GM21825 (cell line): ENCODE measurements at regions not wholly inside any gene's neighbourhood (a gene's known extent, or its start where the extent isn't known, plus 50 kb on each side); places are given as distances from the start of the nearest gene placed in this dataset.
"Not testable (repeated sequence)": the region's sequence is repeated elsewhere in the genome, so short reads cannot be mapped to it uniquely, and the experiment has no call there.

Experiments
- ATAC-seq: cut with Tn5 transposase; IDR thresholded peaks from one replicate; pipeline ENCODE4 v1.9.1; 2021; ENCODE audit warnings: mild to moderate bottlenecking, moderate library complexity; ENCODE audit not compliant: unreplicated experiment

DNA sequence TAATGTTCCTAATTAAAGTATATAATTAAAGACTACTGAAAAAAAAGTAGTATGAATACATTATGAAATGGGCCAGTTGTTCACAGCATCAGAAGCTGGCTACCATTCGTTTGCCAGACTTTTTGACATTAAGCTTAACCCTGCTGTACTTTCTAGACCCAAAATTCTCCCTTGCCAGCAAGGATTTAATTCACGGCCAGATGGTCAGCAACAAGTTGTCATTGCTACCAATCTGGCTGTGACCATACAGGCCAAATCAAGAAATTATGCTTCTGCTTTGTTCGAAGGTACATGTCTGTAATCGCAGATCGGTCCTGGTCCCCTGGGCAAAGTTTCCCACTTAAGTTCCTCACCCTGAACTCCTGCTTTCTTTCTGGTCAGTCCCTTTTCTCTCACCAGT is 217.7 kb upstream of the ATXN7L3B start:
- ATAC-seq, result no peak

DNA sequence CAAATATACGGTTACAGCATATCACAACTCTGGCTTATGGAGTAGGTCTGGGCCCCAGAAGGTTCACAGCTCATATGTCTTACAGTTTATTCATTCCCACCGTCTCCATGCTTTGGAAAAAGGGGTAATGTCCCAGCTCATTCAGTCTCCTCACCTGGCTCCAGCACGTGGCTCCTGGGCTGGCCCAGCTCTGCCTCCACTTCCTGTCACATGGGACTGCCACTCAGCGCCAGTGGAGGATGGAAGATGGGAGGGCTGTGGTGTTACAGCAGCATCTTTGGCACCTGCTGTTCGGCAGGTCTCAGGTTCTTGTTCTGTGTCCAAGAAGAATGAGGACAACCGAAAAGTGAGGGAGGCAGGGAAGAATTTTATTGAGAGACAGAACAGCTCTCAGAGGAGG is 216.3 kb upstream of the ATXN7L3B start:
- no peak for ATAC-seq

DNA sequence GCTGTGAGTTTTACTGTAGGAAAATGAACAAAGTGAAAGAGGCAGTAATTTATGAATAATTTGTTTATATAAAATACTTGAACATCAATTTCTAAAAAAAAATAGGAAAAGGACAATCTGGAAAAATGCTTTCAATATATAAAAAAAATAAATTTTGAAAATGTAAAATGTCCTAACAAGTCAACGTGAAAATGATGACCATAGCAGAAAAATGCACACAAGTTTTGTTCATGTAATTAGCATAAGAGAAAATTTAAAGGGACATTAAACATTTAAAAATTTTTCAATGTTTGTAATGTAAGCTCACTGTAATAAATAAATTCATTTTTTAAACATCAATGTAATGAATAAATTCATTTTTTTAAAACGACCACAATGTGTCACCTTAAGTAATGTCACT is 214.8 kb upstream of the ATXN7L3B start:
- no peak for ATAC-seq

DNA sequence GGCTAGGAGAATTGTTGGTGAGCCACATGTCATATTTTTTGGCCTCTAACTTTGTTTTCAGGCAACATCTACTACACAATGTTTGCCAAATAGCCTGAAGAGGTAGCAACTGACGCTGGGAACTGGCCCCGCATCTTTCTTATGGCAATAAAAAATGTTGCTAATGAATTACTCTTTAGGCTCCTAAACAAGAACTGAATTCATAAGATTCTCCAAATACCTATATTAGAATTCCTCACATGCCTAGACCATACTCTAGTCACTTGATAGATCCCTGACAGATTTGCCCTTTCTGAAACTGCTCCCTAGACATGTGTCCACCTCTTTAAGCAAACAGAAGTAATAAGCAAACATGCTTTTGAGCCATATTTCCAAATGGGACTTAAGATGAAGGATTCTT is 209.0 kb upstream of the ATXN7L3B start:
- ATAC-seq, result no peak

DNA sequence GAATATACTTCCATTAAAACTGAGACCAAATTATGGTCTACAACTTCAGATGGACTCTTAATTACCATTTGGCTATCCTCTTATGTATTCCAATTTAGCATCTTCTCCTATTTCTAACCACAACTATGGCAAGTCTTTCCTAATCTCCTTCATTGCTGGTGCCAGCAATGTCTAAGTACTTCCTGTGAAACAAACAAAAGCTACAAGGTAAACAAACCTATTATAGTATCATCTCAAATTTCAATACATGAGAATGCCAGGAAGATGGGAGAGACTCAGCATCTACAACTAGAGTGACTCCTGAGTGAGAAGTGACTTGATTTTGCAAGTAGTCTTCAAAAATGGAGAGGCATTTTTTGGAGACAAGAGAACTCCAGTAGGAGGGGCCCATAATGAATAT is 202.9 kb upstream of the ATXN7L3B start:
- no peak for ATAC-seq

DNA sequence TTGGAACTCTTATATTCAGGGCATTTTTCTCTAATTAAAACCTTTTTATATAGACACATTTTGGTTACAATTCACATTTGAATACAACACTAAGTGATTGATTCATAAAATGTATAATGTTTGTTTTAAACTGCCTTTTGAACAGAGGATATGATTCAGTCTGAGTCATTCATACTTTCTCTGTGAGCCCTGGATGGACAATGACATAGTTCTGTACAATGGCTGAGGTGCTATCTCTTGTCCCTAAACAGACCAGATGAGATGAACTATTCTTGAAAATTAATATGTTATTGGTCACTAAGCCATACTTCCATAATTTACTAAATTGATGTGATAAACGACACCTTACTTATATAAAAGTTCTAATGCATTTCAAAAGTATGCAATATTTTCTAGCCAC is 199.7 kb upstream of the ATXN7L3B start:
- ATAC-seq, result no peak

DNA sequence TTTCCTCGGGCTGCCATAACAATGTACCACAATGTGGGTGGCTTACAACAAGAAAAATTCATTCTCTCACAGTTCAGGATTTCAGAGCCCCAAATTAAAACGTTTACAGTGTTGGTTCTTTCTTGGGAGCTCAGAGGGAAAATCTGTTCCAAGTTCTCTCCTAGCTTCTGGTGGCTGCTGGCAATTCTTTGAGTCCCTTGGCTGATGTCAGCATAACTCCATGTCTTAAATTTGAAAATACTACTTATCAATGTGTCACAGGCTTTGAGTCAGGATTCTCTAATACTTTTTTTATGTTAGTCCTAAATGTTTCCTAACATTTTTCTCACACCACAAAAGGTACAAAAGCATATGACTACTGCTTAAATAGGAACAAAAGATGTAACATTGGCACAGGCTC is 198.4 kb upstream of the ATXN7L3B start:
- ATAC-seq, result no peak

DNA sequence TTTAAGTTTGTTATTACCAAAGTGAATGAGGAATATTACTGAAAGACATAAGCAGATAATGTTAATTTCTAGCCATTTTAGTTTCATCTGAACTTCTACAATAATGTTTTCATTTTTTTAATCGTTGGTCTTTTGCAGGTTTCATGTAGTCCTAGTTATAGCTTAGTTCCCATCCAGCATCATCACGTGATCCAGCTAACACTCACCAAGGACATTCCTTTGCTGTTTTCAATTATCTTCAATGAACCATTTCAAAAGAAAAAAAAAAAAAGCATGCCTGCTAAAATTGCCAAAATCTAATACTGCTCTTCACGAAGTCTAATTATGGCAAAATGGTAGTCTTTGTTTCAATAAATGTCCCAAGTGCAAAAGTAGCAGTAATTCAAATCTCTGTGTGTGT is 187.7 kb upstream of the ATXN7L3B start:
- no peak for ATAC-seq

DNA sequence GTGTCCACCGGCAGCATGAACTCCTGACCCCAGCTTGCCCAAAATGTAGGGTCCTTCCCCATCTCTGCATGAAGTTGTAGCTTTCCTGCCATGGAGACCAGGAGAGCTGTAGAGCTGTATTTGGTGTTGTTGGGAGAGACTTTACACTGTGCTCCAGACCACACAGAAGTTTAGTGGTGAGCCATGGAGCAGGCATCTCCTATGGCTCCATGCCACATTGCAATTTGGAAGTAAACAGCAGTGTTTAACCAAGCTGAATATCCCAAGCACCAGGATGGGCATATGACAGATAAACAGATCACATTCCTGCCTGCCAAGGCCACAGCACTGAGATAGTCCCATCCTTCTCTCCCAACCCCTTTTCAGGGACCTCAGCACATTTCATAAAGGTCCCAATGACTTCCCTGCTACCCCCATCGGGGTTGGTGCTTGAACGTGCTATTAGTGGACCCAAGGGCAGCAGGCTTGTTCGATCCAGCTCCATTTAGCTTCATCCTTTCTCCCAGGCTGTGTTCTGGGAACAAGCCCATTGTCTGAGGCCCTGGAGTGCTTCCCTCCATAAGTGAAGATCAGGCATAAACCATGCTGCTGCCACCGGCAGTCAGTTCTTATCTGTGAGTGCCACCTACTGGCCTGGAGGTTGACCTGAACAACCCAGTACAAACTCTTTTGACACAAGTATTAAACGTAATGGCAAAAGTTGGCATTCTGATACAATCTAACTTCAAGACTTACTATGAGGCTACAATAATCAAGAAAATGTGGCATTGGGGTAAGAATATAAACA is 172.3 kb upstream of the ATXN7L3B start:
- ATAC-seq, result peak; percentile 76

DNA sequence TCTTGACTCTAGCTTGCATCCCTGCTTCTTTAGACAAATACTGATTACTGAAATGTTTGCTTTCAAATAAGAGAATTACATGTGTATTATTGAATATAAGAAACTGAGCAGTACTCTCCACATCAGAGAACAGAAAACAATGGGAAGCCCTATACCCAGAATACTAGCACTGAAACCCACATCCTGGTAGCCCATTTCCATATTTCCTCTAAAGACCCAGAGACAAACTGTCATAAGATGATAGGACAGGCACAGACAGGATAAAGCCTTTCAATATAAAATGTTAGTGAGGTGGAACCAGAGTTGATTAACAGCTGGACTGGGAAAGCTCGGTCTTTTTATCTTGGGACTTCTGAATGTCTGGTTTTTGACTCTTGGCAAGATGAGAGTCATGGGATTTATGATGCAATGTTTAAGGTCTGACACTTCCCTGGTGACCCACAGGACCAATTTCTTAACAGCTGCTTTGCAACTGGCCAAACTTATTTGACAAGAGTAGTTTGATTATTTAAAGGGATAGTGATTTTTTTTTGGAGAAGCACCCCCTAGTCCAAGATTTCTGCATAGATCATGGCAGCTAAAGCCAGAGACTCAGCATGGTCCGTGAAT is 166.9 kb upstream of the ATXN7L3B start:
- ATAC-seq, result no peak

DNA sequence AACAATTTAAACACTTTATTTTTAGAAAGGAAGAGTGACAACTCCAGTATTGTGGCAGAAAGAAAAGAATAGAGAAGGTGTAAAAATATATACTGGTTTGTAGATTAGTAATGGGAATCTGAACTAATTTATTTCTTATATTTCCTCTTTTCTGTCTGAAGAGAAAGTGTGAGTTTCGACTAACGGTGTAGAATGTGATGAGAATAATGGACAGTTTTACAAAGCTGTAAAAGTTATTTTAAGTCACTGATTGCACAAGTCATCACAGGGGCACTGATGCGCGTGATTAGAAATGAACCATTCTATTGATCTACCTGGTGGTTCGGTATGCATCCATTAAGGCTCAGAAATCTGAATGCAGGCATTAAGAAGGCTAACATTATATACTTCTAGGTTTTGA is 158.5 kb upstream of the ATXN7L3B start:
- ATAC-seq, result no peak

DNA sequence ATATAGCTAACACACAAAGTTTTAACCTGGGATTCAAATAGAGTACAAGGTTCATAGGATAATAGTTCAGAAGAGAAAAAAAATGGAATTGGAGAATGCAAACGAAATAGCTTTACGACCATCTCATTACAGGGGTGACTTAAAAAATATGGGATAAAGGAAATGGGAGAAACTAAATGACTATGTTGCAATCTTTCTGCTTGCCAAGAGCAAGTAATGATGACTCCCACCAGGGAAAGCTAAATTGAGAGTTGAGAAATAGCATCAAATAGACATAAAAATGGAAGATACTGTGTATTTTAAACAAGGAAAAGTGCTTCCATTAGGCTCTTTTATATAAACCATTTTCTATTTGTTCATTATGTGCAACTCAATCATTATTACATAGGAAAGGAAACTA is 155.7 kb upstream of the ATXN7L3B start:
- ATAC-seq, result no peak

DNA sequence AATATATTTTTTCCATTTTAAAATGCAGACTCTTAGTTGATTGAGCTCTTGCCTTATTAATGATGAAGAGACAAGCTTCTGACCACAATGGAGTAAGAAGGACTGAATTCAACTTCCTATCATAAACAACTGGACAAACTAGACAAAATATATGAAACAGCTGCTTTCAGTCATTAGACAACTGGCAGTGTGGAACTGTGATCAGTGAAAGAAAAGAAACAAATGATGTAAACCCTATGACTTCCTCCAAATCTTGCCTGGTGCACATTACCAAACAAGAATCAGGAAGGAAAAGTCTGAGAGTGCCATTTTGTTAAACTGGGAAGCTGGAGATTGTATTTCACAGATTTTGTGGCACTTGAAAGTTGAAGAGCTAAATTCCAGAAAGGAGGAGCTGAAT is 154.7 kb upstream of the ATXN7L3B start:
- ATAC-seq, result no peak

DNA sequence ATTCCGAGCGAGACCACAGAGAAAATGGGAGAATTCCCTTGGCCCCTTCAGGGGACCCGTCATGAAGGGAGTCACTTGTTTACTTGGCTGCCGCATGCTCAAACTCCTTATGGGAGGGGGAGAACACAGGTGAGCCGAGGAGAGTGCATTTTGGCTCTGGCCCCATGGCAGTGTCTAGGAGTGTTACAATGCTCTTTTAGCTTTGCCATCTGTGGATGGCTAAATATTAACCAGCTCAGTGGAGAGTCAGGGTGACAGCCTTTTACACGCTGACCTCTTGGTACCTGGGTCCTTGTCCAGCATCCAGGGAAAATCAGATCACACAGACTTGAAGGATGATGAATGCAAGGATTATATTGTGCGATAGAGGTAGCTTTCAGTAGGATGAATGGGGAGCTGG is 146.4 kb upstream of the ATXN7L3B start:
- ATAC-seq, result no peak

DNA sequence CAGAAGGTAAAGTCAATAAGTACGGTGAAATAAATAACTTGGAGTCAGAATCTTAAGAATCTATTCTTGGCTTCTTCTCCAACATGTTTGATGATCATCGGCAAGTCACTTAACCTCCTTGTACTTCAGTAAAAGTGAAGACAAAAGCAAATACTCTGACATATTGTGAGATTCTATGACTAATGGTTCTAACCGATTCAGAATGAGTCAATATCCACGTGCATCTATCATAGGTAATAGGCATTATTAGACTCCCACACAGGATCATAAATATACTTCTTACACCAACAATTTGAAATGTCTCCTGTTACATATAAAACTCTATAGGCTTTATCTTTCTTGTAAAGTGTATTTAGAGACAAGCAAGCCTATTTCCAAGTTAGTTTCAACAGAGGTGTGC is 144.4 kb upstream of the ATXN7L3B start:
- no peak for ATAC-seq

DNA sequence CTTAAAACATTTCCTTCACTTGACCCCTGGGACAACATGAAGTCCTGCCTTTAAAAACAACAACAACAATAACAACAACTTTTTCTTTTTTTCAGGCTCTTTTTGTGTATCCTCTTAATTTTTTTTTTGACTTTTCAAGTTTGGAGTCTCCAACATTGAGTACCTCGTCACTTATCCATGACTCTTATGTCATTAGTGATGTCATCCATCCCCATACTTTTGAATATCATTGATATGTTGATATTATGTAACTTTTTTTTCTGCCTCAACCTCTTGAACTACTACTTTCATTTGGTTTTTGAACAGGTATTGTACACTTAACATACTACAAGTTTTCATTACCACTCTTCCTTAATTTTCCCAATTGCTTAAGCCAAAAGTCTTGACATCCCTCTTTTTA is 143.0 kb upstream of the ATXN7L3B start:
- ATAC-seq, result no peak

DNA sequence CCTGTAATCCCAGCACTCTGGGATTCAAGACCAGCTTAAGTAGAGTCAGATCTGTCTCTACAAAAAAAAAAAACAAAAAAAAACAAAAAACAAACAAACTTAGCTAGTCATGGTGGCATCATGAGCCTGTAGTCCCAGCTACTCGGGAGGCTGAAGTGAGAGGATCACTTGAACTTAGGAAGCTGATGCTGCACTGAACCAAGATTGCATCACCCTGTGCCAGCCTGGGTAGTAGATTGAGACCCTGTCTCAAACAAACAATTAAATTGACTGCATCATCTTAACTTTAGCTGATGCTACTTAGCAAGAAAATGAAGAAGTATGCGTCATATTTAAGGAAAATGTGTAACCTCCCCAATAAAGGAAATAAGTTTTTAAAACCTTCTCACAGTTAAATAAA is 136.6 kb upstream of the ATXN7L3B start:
- ATAC-seq, result no peak

DNA sequence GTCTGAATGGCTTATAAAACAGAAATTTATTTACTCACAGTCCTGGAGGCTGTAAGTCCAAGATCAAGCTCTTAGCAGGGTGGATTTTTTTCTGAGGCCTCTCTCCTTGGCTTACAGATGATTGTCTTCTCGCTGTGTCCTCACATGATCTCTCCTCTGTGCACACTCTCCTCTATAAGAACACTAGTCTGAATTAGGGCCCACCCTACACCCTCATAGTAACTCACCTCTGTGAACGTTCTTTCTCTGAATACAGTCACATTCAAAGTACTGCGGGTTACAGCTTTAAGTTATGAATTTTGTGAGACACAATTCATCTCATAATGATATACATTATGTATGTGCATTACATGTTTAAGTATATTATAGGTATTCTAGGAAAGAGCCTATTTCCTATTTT is 135.7 kb upstream of the ATXN7L3B start:
- no peak for ATAC-seq

DNA sequence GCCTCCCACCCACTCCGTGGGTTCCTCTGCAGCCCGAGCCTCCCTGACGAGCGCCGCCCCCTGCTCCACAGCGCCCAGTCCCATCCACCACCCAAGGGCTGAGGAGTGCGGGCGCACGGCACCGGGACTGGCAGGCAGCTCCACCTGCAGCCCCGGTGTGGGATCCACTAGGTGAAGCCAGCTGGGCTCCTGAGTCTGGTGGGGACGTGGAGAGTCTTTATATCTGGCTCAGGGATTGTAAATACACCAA is 134.5 kb upstream of the ATXN7L3B start:
- not testable (repeated sequence) for ATAC-seq

DNA sequence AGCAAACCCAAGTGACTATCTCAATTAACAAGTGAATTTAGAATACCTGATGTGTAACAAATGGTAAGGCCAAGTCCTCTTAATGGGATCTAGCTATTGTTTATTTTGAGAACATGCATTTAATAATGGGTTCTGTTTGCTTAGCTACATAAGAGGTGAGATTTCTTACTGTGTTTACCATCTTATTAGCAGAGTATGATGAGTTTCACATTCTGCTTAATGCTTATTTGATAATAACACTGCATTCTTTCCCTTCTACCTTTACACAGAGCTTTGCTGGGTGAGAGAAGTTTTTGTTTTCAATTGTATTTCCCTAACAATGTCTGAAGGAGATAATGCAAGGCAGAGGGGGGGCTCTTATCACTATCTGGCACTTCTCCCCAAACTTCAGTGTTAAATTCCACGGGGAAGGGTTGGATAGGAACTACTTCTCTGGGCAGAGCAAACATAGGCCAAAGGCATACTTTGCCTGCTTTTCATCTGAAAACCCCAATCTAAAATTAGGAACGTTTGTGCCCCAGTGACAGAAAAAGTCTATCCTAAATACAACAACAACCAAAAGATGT is 129.0 kb upstream of the ATXN7L3B start:
- ATAC-seq, result no peak

DNA sequence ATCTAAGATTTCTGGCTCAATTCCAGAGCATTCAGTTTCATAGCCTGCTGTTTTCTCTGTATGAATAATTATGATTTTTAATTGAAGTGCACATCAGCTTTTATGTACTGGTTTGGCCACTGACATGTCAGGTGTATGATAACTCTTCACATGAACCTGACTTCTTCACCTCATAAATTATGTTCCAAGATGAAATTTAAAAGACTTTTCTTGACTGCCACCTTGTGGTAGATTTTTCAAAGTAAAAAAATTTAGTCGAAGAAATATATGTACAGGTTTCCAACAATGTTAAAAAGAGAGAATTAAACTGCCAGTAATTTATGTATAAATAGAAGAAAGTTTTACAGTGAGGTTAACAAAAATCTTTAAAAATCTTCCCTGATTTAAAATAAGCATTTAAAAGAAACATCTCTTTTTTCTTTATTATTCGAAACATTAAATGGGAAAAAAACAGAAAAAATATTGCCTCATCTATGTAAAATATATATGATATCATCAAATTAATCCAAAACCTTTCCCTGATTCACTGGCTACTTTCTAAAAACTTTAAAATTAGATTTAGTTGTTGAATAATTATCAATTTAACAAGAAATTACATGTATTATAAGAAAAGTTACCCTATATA is 124.9 kb upstream of the ATXN7L3B start:
- no peak for ATAC-seq

DNA sequence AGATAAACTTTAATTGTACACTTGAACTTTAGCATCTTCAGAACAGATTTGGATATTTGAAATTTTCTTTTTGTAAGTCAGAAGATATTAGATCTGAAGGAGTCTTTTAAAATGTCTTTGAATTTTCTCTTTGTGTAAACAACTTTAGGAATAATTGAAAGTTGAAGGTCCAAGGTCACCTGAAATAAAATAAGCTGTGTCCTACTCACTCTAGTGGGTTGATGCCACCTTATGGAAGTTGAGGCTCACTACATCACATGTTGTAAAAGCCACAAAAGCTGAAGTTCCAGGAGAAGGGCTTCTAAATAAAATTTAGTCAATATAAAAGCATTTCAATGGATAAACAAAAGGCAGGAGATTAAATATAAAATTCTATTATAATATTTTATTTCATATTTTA is 122.0 kb upstream of the ATXN7L3B start:
- no peak for ATAC-seq
